ENCODE measurements at regions not wholly inside any gene's neighbourhood (a gene's known extent, or its start where the extent isn't known, plus 50 kb on each side); places are given as distances from the start of the nearest gene placed in this dataset.

DNA sequence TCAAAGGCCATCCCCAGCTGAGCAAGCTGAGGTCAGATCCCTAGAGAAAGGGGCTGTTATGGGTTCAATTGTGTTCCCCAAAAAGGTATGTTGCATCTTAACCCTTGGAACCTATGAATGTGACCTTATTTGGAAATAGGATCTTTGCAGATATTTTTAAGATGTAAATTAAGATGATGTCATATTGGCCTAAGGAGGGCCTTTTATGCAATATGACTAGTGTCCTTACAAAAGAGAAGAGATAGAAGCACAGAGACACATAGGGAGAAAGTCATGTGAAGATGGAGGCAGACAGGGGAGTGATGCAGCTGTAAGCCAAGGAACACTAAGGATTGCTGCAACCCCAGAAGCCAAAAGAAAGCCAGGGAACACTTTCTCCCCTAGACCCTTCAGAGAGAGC, 144.3 kb upstream of the TAB2 start:
- TF ChIP-seq EZH2 (IDR thresholded peaks at IDR 0.05; ENCODE audit: insufficient read depth, low read length): no peak
- TF ChIP-seq, protein P1, sequence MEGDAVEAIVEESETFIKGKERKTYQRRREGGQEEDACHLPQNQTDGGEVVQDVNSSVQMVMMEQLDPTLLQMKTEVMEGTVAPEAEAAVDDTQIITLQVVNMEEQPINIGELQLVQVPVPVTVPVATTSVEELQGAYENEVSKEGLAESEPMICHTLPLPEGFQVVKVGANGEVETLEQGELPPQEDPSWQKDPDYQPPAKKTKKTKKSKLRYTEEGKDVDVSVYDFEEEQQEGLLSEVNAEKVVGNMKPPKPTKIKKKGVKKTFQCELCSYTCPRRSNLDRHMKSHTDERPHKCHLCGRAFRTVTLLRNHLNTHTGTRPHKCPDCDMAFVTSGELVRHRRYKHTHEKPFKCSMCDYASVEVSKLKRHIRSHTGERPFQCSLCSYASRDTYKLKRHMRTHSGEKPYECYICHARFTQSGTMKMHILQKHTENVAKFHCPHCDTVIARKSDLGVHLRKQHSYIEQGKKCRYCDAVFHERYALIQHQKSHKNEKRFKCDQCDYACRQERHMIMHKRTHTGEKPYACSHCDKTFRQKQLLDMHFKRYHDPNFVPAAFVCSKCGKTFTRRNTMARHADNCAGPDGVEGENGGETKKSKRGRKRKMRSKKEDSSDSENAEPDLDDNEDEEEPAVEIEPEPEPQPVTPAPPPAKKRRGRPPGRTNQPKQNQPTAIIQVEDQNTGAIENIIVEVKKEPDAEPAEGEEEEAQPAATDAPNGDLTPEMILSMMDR (IDR thresholded peaks at IDR 0.05; ENCODE audit: insufficient read depth, low read depth, low read length): no peak
- no peak overlapping the region for H3K9ac ChIP-seq (ENCODE audit: low read length)
- no peak overlapping the region for H2AFZ ChIP-seq (ENCODE audit: low read depth, low read length)
- Mint-ChIP-seq H3K9me3 (ENCODE audit: unreplicated experiment) (peaks cover 2% of the 10 kb centered on the region), H3K27me3 (ENCODE audit: low read depth, unreplicated experiment) (peaks cover 20% of the 10 kb centered on the region), H3K4me1 (ENCODE audit: low read depth, unreplicated experiment) (peaks cover 3% of the 10 kb centered on the region), H3K4me3 (ENCODE audit: unreplicated experiment) (no peak overlapping the region), H3K36me3 (ENCODE audit: low read depth, unreplicated experiment) (peaks cover 2% of the 10 kb centered on the region), H3K27ac (ENCODE audit: unreplicated experiment) (no peak overlapping the region)
- H3K4me1 ChIP-seq (ENCODE audit: insufficient read depth, low read length): peaks cover 7% of the 10 kb centered on the region
- H3K9me3 ChIP-seq (ENCODE audit: insufficient read depth, low read depth, low read length): no peaks in the 10 kb centered on the region
- no peaks in the 10 kb centered on the region for H3K27me3 ChIP-seq (ENCODE audit: insufficient read depth, low read length)
- no peaks in the 10 kb centered on the region for H4K20me1 ChIP-seq (ENCODE audit: insufficient read depth, low read length)
- DNase-seq (ENCODE audit: low read depth): no peak
- no peak for FAIRE-seq
- no peaks in the 10 kb centered on the region for H3K79me2 ChIP-seq (ENCODE audit: insufficient read depth, low read length)
- H3K4me2 ChIP-seq (ENCODE audit: low read length): no peak overlapping the region
- no peak overlapping the region for H3K4me3 ChIP-seq (ENCODE audit: insufficient read depth, low read depth, low read length)
- no peaks in the 10 kb centered on the region for H3K36me3 ChIP-seq (ENCODE audit: insufficient read depth, low read length)
- H3K27ac ChIP-seq (ENCODE audit: low read depth, low read length): no peak overlapping the region

DNA sequence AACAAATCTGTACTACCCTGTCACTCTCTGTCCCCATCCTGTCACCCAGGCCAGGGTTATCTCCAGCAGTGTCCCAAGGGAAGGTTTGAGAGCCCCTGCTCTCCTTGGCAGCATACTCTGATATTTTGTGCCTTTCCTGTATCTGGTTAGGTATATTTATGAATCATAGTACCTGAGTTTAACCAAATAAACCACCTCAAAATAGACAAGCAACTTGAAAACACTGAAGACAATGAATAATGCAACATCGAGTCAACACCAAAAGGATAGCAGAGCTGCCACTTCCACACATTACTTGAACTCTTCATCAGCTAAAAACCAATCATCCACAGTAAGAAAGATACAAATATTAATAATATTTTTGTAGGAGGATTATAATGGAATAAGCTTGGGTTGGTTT, 142.6 kb upstream of the TAB2 start:
- H3K4me3 Mint-ChIP-seq (ENCODE audit: unreplicated experiment): no peak overlapping the region
- Histone ChIP-seq H4K20me1 (ENCODE audit: insufficient read depth, low read length) (no peaks in the 10 kb centered on the region), H3K36me3 (ENCODE audit: insufficient read depth, low read length) (no peaks in the 10 kb centered on the region), H3K4me1 (ENCODE audit: insufficient read depth, low read length) (no peaks in the 10 kb centered on the region), H3K27ac (ENCODE audit: low read depth, low read length) (no peak overlapping the region), H3K9me3 (ENCODE audit: insufficient read depth, low read depth, low read length) (no peaks in the 10 kb centered on the region), H3K4me2 (ENCODE audit: low read length) (no peak overlapping the region), H3K27me3 (ENCODE audit: insufficient read depth, low read length) (no peaks in the 10 kb centered on the region), H2AFZ (ENCODE audit: low read depth, low read length) (no peak overlapping the region), H3K4me3 (ENCODE audit: insufficient read depth, low read depth, low read length) (no peak overlapping the region), H3K9ac (ENCODE audit: low read length) (no peak overlapping the region), H3K79me2 (ENCODE audit: insufficient read depth, low read length) (no peaks in the 10 kb centered on the region)
- H3K27me3 Mint-ChIP-seq (ENCODE audit: low read depth, unreplicated experiment): peaks cover 20% of the 10 kb centered on the region
- TF ChIP-seq, protein P1 (IDR thresholded peaks at IDR 0.05; ENCODE audit: insufficient read depth, low read depth, low read length): no peak
- TF ChIP-seq EZH2 (IDR thresholded peaks at IDR 0.05; ENCODE audit: insufficient read depth, low read length): no peak
- DNase-seq (ENCODE audit: low read depth) (no peak), FAIRE-seq (no peak)
- no peaks in the 10 kb centered on the region for H3K4me1 Mint-ChIP-seq (ENCODE audit: low read depth, unreplicated experiment)
- H3K9me3 Mint-ChIP-seq (ENCODE audit: unreplicated experiment): peaks cover 5% of the 10 kb centered on the region
- H3K27ac Mint-ChIP-seq (ENCODE audit: unreplicated experiment): no peak overlapping the region
- peaks cover 2% of the 10 kb centered on the region for H3K36me3 Mint-ChIP-seq (ENCODE audit: low read depth, unreplicated experiment)

DNA sequence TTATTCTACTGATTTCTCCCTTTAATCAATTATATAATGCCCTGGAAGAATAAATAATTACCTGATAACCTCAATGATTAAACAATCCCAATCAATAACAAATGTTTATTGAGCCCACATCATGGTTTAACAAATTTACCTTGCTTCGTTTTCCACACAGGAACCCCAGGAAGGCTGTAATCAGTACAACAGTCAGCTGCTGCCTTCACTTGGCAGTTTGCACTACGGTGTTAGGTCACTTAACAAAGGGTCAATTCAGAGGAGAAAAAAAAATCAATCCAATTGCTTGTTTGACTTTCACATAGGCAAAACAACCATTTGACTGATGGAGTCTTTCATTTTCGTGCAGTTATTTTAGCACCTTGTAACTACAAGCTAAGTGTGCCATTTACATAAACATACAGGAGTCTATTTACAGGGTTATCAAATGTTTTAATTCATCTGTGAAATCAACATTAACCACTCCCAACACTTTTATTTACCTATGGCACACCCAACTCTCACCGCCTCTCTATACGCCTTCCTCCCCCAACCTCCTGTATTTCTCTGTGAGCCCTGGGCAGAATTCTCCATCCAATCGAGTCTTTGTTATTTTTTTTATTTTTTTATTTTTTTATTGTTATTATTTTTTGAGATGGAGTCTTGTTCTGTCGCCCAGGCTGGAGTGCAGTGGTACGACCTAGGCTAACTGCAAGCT, 140.4 kb upstream of the TAB2 start:
- H3K9me3 ChIP-seq (ENCODE audit: insufficient read depth, low read depth, low read length): no peaks in the 10 kb centered on the region
- H3K27me3 Mint-ChIP-seq (ENCODE audit: low read depth, unreplicated experiment): peaks cover 15% of the 10 kb centered on the region
- H3K27ac ChIP-seq (ENCODE audit: low read depth, low read length): no peak overlapping the region
- TF ChIP-seq, protein P1 (IDR thresholded peaks at IDR 0.05; ENCODE audit: insufficient read depth, low read depth, low read length): no peak
- TF ChIP-seq EZH2 (IDR thresholded peaks at IDR 0.05; ENCODE audit: insufficient read depth, low read length): no peak
- peaks cover 5% of the 10 kb centered on the region for H3K9me3 Mint-ChIP-seq (ENCODE audit: unreplicated experiment)
- H4K20me1 ChIP-seq (ENCODE audit: insufficient read depth, low read length): no peaks in the 10 kb centered on the region
- H3K4me1 ChIP-seq (ENCODE audit: insufficient read depth, low read length): no peaks in the 10 kb centered on the region
- no peak overlapping the region for H3K4me2 ChIP-seq (ENCODE audit: low read length)
- DNase-seq (ENCODE audit: low read depth) (no peak), FAIRE-seq (peak; percentile 13)
- no peaks in the 10 kb centered on the region for H3K27me3 ChIP-seq (ENCODE audit: insufficient read depth, low read length)
- no peaks in the 10 kb centered on the region for H3K36me3 ChIP-seq (ENCODE audit: insufficient read depth, low read length)
- H3K9ac ChIP-seq (ENCODE audit: low read length): no peak overlapping the region
- no peak overlapping the region for H3K4me3 Mint-ChIP-seq (ENCODE audit: unreplicated experiment)
- H3K36me3 Mint-ChIP-seq (ENCODE audit: low read depth, unreplicated experiment): peaks cover 2% of the 10 kb centered on the region
- no peaks in the 10 kb centered on the region for H3K79me2 ChIP-seq (ENCODE audit: insufficient read depth, low read length)
- no peak overlapping the region for H3K27ac Mint-ChIP-seq (ENCODE audit: unreplicated experiment)
- no peak overlapping the region for H3K4me3 ChIP-seq (ENCODE audit: insufficient read depth, low read depth, low read length)
- H3K4me1 Mint-ChIP-seq (ENCODE audit: low read depth, unreplicated experiment): no peaks in the 10 kb centered on the region
- no peak overlapping the region for H2AFZ ChIP-seq (ENCODE audit: low read depth, low read length)

Data from astrocyte (in vitro differentiated cells and primary cell).